ENCODE measurements at regions not wholly inside any gene's neighbourhood (a gene's known extent, or its start where the extent isn't known, plus 50 kb on each side); places are given as distances from the start of the nearest gene placed in this dataset.

DNA sequence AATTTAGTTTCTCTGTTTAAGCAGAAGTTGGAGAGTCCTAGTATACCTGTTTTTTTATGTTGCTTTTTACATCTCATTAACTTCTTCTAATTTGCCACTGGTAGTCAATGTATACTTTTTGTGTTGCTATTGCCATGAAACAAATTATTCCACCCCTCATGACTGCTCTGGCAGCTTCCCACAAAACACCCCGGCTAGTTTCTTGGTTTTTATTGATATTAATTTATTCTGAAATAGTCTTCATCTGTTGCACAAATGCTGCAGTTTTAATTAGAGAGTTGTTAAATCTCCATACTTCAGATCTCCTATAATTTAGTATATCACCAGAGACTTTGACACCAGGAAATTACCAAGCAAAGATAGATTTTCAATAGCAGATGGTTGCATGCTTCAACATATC is 1159.3 kb upstream of the PRR20A start:
- Histone ChIP-seq H3K23me2 (ENCODE audit: low read depth, low read length) (no peaks in the 10 kb centered on the region), H3K9me3 (ENCODE audit: insufficient read depth in 2 of 2, low read depth in 1 of 2, low read length in 1 of 2) (no peaks in the 10 kb centered on the region; a peak in 1 of 4 replicates), H4K91ac (replicated peaks; ENCODE audit: insufficient read length, low read length) (no peak overlapping the region), H3K36me3 (ENCODE audit: control insufficient read depth in 2 of 4, insufficient read depth in 4 of 4, low read length in 3 of 4) (peaks cover 0 to 2% (median 0%) of the 10 kb centered on the region in 4 experiments; a peak in 1 of 8 replicates), H4K5ac (ENCODE audit: insufficient read length, low read depth, low read length) (no peak overlapping the region), H3K14ac (ENCODE audit: insufficient read length) (no peak overlapping the region), H2BK12ac (ENCODE audit: low read depth, low read length) (no peak overlapping the region), H3K56ac (replicated peaks; ENCODE audit: insufficient read length, low read depth, low read length) (no peak overlapping the region), H3K4ac (replicated peaks; ENCODE audit: insufficient read length, low read depth, low read length) (no peak overlapping the region), H3K4me1 (replicated peaks in 1 of 4; ENCODE audit: control insufficient read depth in 3 of 4, insufficient read depth in 4 of 4, low read length in 3 of 4) (no peaks in the 10 kb centered on the region), H3K18ac (ENCODE audit: extremely low read depth, low read length) (no peak overlapping the region), H2AFZ (ENCODE audit: low read length) (no peak overlapping the region), H3K27me3 (replicated peaks in 1 of 4; ENCODE audit: control insufficient read depth in 3 of 4, extremely low read depth in 1 of 4, insufficient read depth in 3 of 4, low read length in 3 of 4) (no peaks in the 10 kb centered on the region), H4K8ac (ENCODE audit: extremely low read depth, insufficient read depth, low read length) (no peak overlapping the region), H4K20me1 (replicated peaks in 1 of 2; ENCODE audit: control insufficient read depth in 1 of 2, insufficient read depth in 2 of 2, low read length in 2 of 2) (no peaks in the 10 kb centered on the region), H2BK15ac (ENCODE audit: low read length) (no peak overlapping the region), H3K79me2 (ENCODE audit: control insufficient read depth in 1 of 2, insufficient read depth in 2 of 2, low read length in 2 of 2) (no peaks in the 10 kb centered on the region), H2BK20ac (ENCODE audit: low read length) (no peak overlapping the region), H3K27ac (ENCODE audit: low read depth, low read length) (no peak overlapping the region), H2AK5ac (ENCODE audit: low read depth, low read length) (no peak overlapping the region), H3K4me3 (ENCODE audit: extremely low read depth in 1 of 4, insufficient read depth in 2 of 4, low read depth in 3 of 4, low read length in 4 of 4) (no peak overlapping the region), H3K4me2 (ENCODE audit: insufficient read depth in 1 of 2, low read depth in 2 of 2, low read length in 2 of 2) (no peak overlapping the region), H2BK5ac (ENCODE audit: low read depth, low read length) (no peak overlapping the region), H3K9ac (replicated peaks in 1 of 4; ENCODE audit: extremely low read depth in 1 of 4, low read depth in 3 of 4, low read length in 3 of 4) (no peak overlapping the region), H3K79me1 (ENCODE audit: low read depth, low read length) (no peaks in the 10 kb centered on the region), H3K23ac (ENCODE audit: insufficient read length) (no peak overlapping the region), H2BK120ac (replicated peaks; ENCODE audit: low read depth, low read length) (no peak overlapping the region)
- ChIA-PET CTCF (ENCODE audit: partially characterized antibody) (no interaction called here), POLR2A (ENCODE audit: partially characterized antibody) (no interaction called here)
- FAIRE-seq (no peak), DNase-seq (ENCODE audit: low read depth in 1 of 2, low spot score in 2 of 2) (no peak)
- 80% methylated on average over 1 of the region's 1 CpG; no CpG with 5 or more reads in 1 of the 2 experiments for WGBS, 2 experiments (ENCODE audit: extremely low coverage in 1 of 2, insufficient coverage in 1 of 2, insufficient read length in 1 of 2, insufficient replicate concordance in 2 of 2, low coverage in 1 of 2, low lambda C conversion rate in 2 of 2, missing lambda C conversion rate in 1 of 2)
- TF ChIP-seq, protein P1, sequence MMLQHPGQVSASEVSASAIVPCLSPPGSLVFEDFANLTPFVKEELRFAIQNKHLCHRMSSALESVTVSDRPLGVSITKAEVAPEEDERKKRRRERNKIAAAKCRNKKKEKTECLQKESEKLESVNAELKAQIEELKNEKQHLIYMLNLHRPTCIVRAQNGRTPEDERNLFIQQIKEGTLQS (IDR thresholded peaks at IDR 0.05; ENCODE audit: insufficient read depth, low read depth, low read length) = no peak
- TF ChIP-seq SAP30 (IDR thresholded peaks at IDR 0.05; ENCODE audit: insufficient read depth, insufficient replicate concordance, low read length) (no peak), GABPA (IDR thresholded peaks at IDR 0.05; ENCODE audit: borderline replicate concordance, insufficient read depth, low read length) (no peak), SP1 (IDR thresholded peaks at IDR 0.05; ENCODE audit: low read depth, low read length) (no peak), BCL11A (IDR thresholded peaks at IDR 0.05; ENCODE audit: low read depth in 2 of 2, low read length in 2 of 2) (no peak), GTF2F1 (IDR thresholded peaks at IDR 0.05; ENCODE audit: borderline replicate concordance, low read depth, low read length) (no peak), KDM1A (IDR thresholded peaks at IDR 0.05; ENCODE audit: borderline replicate concordance, low read length) (no peak), HDAC6 (IDR thresholded peaks at IDR 0.05; ENCODE audit: low read depth, low read length) (no peak), HDAC2 (IDR thresholded peaks at IDR 0.05; ENCODE audit: borderline replicate concordance in 1 of 2, low read depth in 2 of 2, low read length in 2 of 2) (no peak), TAF1 (IDR thresholded peaks at IDR 0.05; ENCODE audit: low read depth, low read length) (no peak), KDM4A (IDR thresholded peaks at IDR 0.05; ENCODE audit: low read depth, low read length, severe bottlenecking) (no peak), SUZ12 (IDR thresholded peaks at IDR 0.05; ENCODE audit: low read length) (no peak), KDM5A (IDR thresholded peaks at IDR 0.05; ENCODE audit: low read length) (no peak), CBX5 (IDR thresholded peaks at IDR 0.05; ENCODE audit: low read depth, low read length) (no peak)

Measured in H1 (cell line).